AG10803 (cell line): ENCODE measurements at regions not wholly inside any gene's neighbourhood (a gene's known extent, or its start where the extent isn't known, plus 50 kb on each side); places are given as distances from the start of the nearest gene placed in this dataset.
"Not testable (repeated sequence)": the region's sequence is repeated elsewhere in the genome, so short reads cannot be mapped to it uniquely, and the experiment has no call there.

Source experiments
- DNase-seq: peaks from one replicate; pipeline ENCODE4 v3.0.0; 2010; ENCODE audit warnings: low read depth
- H3K4me3 ChIP-seq: 2 replicates; pipeline ENCODE4 v1.5.1; 2011; ENCODE audit warnings: mild to moderate bottlenecking, low read length, control low read depth
- TF ChIP-seq, protein P1 (sequence below): conservative IDR thresholded peaks from 2 replicates; pipeline ENCODE4 v1.5.1; 2011; ENCODE audit warnings: mild to moderate bottlenecking, low read length, control low read depth, inconsistent platforms

DNA sequence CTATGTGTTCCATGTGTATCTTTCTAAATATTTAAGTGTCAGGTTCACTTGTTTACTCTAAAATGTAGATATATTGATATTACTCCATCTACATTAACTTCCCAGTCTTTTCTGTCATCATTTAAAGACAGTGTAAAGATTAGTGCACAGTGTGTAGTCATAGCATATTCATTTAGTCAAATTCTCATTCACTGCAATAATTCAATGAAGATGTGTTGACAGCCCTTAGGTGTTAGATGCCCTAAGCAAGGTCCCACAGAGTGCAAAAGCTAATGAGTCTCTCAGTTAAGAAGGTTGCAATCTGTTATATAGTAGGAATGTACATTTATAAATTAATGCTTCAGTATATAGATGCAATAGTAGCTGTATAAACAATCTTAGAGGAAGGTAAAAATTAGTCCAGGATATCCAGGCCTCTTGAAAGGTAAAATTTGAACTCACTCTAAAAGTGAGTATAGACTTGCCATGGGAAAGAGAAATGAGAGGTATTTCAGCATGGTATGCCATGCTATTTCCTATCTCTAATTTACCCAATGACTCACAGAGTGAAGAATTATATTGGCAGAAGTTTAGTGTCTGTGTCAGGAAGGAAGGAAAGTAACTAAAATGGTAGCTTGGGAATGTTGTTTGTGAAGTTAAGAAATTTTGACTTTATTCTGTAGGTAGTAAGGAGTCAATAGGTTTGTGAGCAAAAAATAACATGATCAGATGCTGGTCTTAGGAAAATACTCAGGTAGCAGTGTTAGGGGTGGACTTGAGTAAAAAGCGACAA lies 969.9 kb upstream of the CITED2 start:
- H3K4me3 ChIP-seq, result no peak overlapping the region
- peak; percentile 79 for DNase-seq
- TF ChIP-seq, protein P1, sequence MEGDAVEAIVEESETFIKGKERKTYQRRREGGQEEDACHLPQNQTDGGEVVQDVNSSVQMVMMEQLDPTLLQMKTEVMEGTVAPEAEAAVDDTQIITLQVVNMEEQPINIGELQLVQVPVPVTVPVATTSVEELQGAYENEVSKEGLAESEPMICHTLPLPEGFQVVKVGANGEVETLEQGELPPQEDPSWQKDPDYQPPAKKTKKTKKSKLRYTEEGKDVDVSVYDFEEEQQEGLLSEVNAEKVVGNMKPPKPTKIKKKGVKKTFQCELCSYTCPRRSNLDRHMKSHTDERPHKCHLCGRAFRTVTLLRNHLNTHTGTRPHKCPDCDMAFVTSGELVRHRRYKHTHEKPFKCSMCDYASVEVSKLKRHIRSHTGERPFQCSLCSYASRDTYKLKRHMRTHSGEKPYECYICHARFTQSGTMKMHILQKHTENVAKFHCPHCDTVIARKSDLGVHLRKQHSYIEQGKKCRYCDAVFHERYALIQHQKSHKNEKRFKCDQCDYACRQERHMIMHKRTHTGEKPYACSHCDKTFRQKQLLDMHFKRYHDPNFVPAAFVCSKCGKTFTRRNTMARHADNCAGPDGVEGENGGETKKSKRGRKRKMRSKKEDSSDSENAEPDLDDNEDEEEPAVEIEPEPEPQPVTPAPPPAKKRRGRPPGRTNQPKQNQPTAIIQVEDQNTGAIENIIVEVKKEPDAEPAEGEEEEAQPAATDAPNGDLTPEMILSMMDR, result no peak

DNA sequence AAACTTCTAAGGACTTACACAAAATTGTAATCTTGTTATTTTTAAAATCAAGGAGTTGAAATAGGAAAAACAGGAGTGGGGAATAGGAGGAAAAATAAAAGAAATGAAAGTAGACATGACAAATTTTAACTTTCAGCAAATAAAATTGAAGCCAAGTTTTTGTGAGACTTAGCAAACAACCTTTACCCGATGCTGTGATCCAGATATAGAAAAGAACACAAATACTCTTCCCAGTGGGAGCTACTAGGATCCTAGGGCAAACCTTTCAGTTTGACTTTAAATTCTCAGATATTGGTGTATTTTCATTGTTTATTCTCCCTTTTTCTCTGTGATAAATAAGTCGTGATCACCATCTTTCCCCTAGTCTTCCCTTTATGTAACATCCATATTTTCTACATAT lies 968.7 kb upstream of the CITED2 start:
- no peak for DNase-seq
- H3K4me3 ChIP-seq, result no peak overlapping the region
- TF ChIP-seq, protein P1, result no peak

DNA sequence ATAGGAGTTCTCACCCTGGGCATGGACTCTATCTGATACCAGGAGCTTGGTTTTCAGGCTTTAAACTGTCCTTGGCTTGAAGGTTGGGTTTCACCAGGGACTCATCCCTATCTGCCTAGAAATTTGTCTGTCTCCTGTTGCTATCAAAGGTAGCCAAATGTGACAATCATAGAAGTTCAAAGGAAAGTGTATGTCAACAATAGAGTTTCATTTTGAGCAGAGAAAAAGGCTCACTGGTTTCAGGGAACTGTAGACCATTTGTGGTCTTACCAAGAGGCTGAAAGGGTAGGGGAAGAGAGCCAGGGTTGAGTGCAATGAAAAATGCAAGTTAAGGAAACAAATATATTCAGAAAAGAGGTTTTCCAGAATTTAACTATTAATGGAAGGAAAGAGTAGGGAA lies 966.8 kb upstream of the CITED2 start:
- TF ChIP-seq, protein P1, result no peak
- H3K4me3 ChIP-seq, result no peak overlapping the region

DNA sequence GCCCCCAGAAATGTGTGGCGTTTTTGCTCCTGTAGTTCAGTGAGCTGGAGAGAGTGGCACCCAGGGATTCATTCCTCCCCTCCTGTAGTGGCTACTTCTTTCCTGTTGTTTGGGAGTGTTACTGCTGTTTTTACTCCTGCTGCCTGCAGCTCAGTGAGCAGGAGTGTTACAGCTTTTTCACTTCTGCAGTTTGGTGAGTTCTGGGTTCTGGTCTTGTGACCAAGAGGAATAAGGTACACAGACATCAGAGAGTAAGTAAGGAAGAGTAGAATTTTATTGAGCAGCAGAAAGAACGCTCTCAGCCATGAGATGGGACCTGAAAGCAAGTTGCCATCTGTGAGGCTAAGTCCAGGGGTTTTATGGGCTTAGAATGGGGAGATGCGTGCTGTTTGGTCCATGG lies 966.3 kb upstream of the CITED2 start:
- DNase-seq, result no peak
- H3K4me3 ChIP-seq, result no peak overlapping the region
- TF ChIP-seq, protein P1, result no peak

More for the DNA sequence above, 966.8 kb upstream of the CITED2 start:
- DNase-seq, result no peak

DNA sequence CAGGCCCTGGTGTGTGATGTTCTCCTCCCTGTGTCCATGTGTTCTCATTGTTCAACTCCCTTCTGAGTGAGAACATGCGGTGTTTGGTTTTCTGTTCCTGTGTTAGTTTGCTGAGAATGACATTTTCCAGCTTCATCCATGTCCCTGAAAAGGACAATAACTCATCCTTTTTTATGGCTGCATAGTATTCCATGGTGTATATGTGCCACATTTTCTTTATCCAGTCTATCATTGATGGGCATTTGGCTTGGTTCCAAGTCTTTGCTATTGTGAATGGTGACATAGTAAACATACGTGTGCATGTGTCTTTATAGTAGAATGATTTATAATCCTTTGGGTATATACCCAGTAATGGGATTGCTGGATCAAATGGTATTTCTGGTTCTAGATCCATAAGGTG lies 964.6 kb upstream of the CITED2 start:
- not testable (repeated sequence) for DNase-seq, H3K4me3 ChIP-seq

DNA sequence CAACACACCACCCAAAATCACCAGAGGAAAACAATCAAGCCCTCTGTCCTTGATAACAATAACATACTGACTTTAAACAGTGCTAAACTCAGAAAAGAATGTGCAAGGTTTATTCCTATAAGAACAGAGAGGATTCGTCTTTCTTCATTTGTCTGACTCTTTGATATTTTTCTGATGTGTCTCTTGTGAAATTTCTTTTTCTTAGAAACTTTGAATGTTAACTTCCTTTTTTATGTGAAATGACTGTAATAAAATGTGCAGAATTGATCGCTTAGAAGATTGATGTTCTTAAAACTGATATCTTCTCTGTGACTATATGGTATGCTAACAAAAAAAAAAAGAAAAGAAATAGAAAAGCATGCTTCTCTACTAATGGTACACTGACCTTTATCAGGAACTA lies 947.4 kb upstream of the CITED2 start:
- TF ChIP-seq, protein P1, result no peak
- DNase-seq, result no peak
- no peak overlapping the region for H3K4me3 ChIP-seq

DNA sequence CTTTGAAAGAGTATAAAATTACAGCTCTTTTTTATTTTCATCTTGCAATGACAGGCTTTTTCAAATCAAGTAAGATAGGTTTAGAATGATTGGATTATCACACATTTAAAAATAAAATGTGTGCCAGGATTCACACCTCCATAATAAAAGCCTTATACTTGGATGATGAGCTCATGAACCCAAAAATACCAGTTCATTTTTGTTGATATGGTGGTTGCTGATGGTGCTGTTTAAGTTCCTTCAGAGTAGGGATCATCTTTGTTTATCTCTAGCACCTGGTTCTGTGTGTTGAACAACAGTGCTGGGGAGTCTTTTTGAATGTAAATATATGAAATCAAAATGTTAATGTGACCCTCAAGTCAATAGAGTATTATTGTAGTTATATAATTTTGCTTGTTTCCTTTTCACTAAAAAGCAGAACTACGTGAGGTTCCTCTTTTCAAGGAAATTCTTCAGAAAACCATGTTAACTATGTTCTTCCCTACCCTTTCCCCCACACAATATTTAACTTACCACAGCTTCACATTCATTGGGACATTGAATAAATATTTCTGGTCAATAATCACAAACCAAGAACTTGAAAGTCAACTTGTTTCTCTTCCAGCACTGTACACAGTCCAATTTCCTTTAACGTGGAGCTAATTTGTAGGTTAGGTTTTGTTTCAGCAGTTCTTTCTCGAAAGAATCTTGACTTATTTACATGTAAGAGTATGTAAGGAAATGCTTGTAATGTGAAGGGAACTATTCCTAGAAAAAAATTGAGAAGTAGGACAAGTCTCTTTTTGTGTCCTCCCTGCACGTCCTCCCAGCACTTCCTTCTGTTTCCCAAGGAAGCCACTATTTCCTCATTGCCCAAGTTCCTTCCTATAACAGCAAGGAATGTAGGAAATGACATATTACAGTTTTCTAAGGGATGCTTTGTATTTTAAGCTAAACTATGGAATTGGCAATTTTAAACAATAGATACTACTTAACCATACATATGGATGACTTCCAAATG lies 945.9 kb upstream of the CITED2 start:
- peak; percentile 26 for DNase-seq
- H3K4me3 ChIP-seq, result no peak overlapping the region
- TF ChIP-seq, protein P1, result no peak
